Fibroblast of the aortic adventitia (primary cell): ENCODE measurements at regions not wholly inside any gene's neighbourhood (a gene's known extent, or its start where the extent isn't known, plus 50 kb on each side); places are given as distances from the start of the nearest gene placed in this dataset.
"Not testable (repeated sequence)": the region's sequence is repeated elsewhere in the genome, so short reads cannot be mapped to it uniquely, and the experiment has no call there.

ENCODE experiments used
- DNase-seq: peaks from one replicate; pipeline ENCODE4 v3.0.0-alpha.2; 2010; ENCODE audit warnings: low read depth
- H3K4me3 ChIP-seq: 2 replicates; pipeline ENCODE4 v1.5.1; 2011; ENCODE audit warnings: low read depth, mild to moderate bottlenecking, control low read depth, low read length, moderate library complexity
- CTCF ChIP-seq: IDR thresholded peaks from 2 replicates; pipeline ENCODE4 v1.5.1; 2011; ENCODE audit warnings: mild to moderate bottlenecking, low read length, control low read depth, inconsistent platforms; ENCODE audit not compliant: insufficient read depth

GRCh38 chr13:65401315-65401714 is 1828.8 kb downstream of the PCDH9 start:
- DNase-seq, result no peak
- H3K4me3 ChIP-seq, result no peak overlapping the region
- no peak for TF ChIP-seq CTCF

GRCh38 chr13:65400702-65401101 is 1829.4 kb downstream of the PCDH9 start:
- TF ChIP-seq CTCF, result no peak
- no peak for DNase-seq
- no peak overlapping the region for H3K4me3 ChIP-seq

- H3K4me3 ChIP-seq, result no peak overlapping the region
- TF ChIP-seq CTCF, result no peak
- DNase-seq, result no peak
Measured at GRCh38 chr13:65387743-65388347, 1842.3 kb downstream of the PCDH9 start.

- peak; percentile 2 for DNase-seq
- H3K4me3 ChIP-seq, result no peak overlapping the region
- TF ChIP-seq CTCF, result no peak
Measured at GRCh38 chr13:65378943-65379519, 1851.1 kb downstream of the PCDH9 start.

- H3K4me3 ChIP-seq, result no peak overlapping the region
- no peak for DNase-seq
- TF ChIP-seq CTCF, result no peak
Measured at GRCh38 chr13:65378484-65378883, 1851.7 kb downstream of the PCDH9 start.

- DNase-seq, result no peak
- no peak for TF ChIP-seq CTCF
- no peak overlapping the region for H3K4me3 ChIP-seq
Measured at GRCh38 chr13:65368832-65369231, 1861.3 kb downstream of the PCDH9 start.

GRCh38 chr13:65353951-65354350 is 1876.2 kb downstream of the PCDH9 start:
- DNase-seq, result no peak
- H3K4me3 ChIP-seq, result no peak overlapping the region
- TF ChIP-seq CTCF, result no peak

- H3K4me3 ChIP-seq, DNase-seq: not testable (repeated sequence)
Measured at GRCh38 chr13:65353150-65353549, 1877.0 kb downstream of the PCDH9 start.
